DOHH2 (cell line): ENCODE measurements at regions not wholly inside any gene's neighbourhood (a gene's known extent, or its start where the extent isn't known, plus 50 kb on each side); places are given as distances from the start of the nearest gene placed in this dataset.

Experiments
- CTCF ChIP-seq: fragments of 200-600 bp; sonication (generic); IDR thresholded peaks from one replicate; pipeline ENCODE4 v1.5.1; 2014; ENCODE audit warnings: antibody characterized with exemption, mild to moderate bottlenecking, low read depth, low read length; ENCODE audit not compliant: poor library complexity, severe bottlenecking
- EZH2phosphoT487 ChIP-seq: fragments of 200-600 bp; sonication (generic); IDR thresholded peaks from 2 replicates; pipeline ENCODE4 v1.6.1; 2017; ENCODE audit warnings: borderline replicate concordance, mild to moderate bottlenecking, antibody characterized with exemption, low read length, moderate library complexity, mixed read lengths

GRCh38 chr4:30436394-30436793, 283.8 kb upstream of the PCDH7 start:
- TF ChIP-seq CTCF (no peak), EZH2phosphoT487 (no peak)
